HCT116 (cell line): ENCODE measurements at regions not wholly inside any gene's neighbourhood (a gene's known extent, or its start where the extent isn't known, plus 50 kb on each side); places are given as distances from the start of the nearest gene placed in this dataset.
A peak's percentile ranks its signal among the peaks of the same experiment; 100 is the strongest.

Source experiments
- ATAC-seq: fragments of 200-7000 bp; cut with Tn5 transposase; 2 replicates; pipeline ENCODE4 v1.9.1; 2020; ENCODE audit warnings: mild to moderate bottlenecking, moderate library complexity
- BruUV-seq: library from RNA; stranded (reverse); fragments of 400-500 nt; replicated peaks from 2 replicates; lab custom pipeline; 2021; lab: Mats Ljungman, UMichigan
- CTCF ChIA-PET: fragments of 300-600 bp; sonication (Branson Sonifier 250); formaldehyde crosslinking; loops from one replicate; lab custom pipeline; 2021; ENCODE audit warnings: antibody characterized with exemption; lab: Charles Lee
- POLR2A ChIA-PET: fragments of 300-600, 350-600 bp; sonication (Branson Sonifier 250); formaldehyde crosslinking; loops from one replicate; lab custom pipeline; 2021; ENCODE audit warnings: antibody characterized with exemption; lab: Charles Lee
- RAD21 ChIA-PET, 2 experiments: fragments of 300-600 bp; sonication (Branson Sonifier 250); formaldehyde crosslinking; loops; one replicate each; lab custom pipeline; 2023; ENCODE audit warnings: low total read pairs in 2 of 2; ENCODE audit not compliant: uncharacterized antibody in 2 of 2, unreplicated experiment in 2 of 2, low non-redundant PET in 1 of 2; lab: Charles Lee
- DNase-seq: peaks from one replicate; pipeline ENCODE4 v3.0.0-alpha.2; 2010; ENCODE audit warnings: low read depth, low spot score
- H2AFZ ChIP-seq: fragments of 200-600 bp; shearing (Covaris generic), sonication (generic); 2 replicates; pipeline ENCODE4 v1.6.1; 2017; ENCODE audit warnings: low read depth, mixed run types, mixed read lengths, antibody characterized with exemption, low read length; ENCODE audit not compliant: poor library complexity, severe bottlenecking
- H3K27ac ChIP-seq: 2 replicates; pipeline ENCODE4 v1.5.1; 2012; ENCODE audit warnings: low read depth, low read length
- H3K27me3 ChIP-seq: fragments of 200-600 bp; sonication (generic); 2 replicates; pipeline ENCODE4 v1.6.1; 2016; ENCODE audit warnings: mixed run types, low read length, mixed read lengths; ENCODE audit not compliant: insufficient read depth
- H3K36me3 ChIP-seq, 2 experiments: fragments of 200-500 bp in 1 of 2; fragments of 200-600 bp in 1 of 2; sonication (Bioruptor generic) in 1 of 2; sonication (generic) in 1 of 2; 2 replicates each; pipeline versions ENCODE4 v1.5.1 to v1.6.1; 2014 to 2016; ENCODE audit warnings: low read length in 2 of 2, inconsistent platforms in 1 of 2, mixed read lengths in 1 of 2, mixed run types in 1 of 2; ENCODE audit not compliant: insufficient read depth in 2 of 2, control insufficient read depth in 1 of 2
- H3K4me1 ChIP-seq, 2 experiments: fragments of 200-600 bp in 1 of 2; sonication (generic) in 1 of 2; 2 replicates each; pipeline versions ENCODE4 v1.5.1 to v1.6.1; 2012 to 2017; ENCODE audit warnings: low read length in 2 of 2, inconsistent platforms in 1 of 2, mild to moderate bottlenecking in 1 of 2, mixed read lengths in 1 of 2, mixed run types in 1 of 2, moderate library complexity in 1 of 2; ENCODE audit not compliant: insufficient read depth in 2 of 2, control insufficient read depth in 1 of 2
- H3K4me2 ChIP-seq: fragments of 200-600 bp; sonication (generic); 2 replicates; pipeline ENCODE4 v1.6.1; 2017; ENCODE audit warnings: mixed run types, low read length, mixed read lengths
- H3K4me3 ChIP-seq, 2 experiments: fragments of 200-600 bp in 1 of 2; sonication (generic) in 1 of 2; replicated peaks in 1 of 2; 2 replicates each; pipeline ENCODE4 v1.5.1; 2011 to 2016; ENCODE audit warnings: low read length in 2 of 2, control low read depth in 1 of 2, low read depth in 1 of 2, mild to moderate bottlenecking in 1 of 2, mixed read lengths in 1 of 2, mixed run types in 1 of 2
- H3K79me2 ChIP-seq: fragments of 200-600 bp; sonication (generic); 2 replicates; pipeline ENCODE4 v1.6.1; 2017; ENCODE audit warnings: mild to moderate bottlenecking, mixed run types, low read length, moderate library complexity, mixed read lengths; ENCODE audit not compliant: insufficient read depth
- H3K9ac ChIP-seq: fragments of 200-600 bp; sonication (generic); 2 replicates; pipeline ENCODE4 v1.6.1; 2016; ENCODE audit warnings: low read length, mixed read lengths
- H3K9me2 ChIP-seq: fragments of 200-600 bp; sonication (generic), shearing (Covaris generic); 2 replicates; pipeline ENCODE4 v1.6.1; 2017; ENCODE audit warnings: mixed run types, mild to moderate bottlenecking, moderate library complexity; ENCODE audit not compliant: insufficient read depth
- H3K9me3 ChIP-seq, 2 experiments: fragments of 200-500 bp in 1 of 2; fragments of 200-600 bp in 1 of 2; sonication (Bioruptor generic) in 1 of 2; sonication (generic) in 1 of 2; 2 replicates each; pipeline ENCODE4 v1.6.1; 2014 to 2017; ENCODE audit warnings: low read length in 2 of 2, mixed read lengths in 2 of 2, inconsistent platforms in 1 of 2, low read depth in 1 of 2, mild to moderate bottlenecking in 1 of 2, mixed run types in 1 of 2, moderate library complexity in 1 of 2; ENCODE audit not compliant: control insufficient read depth in 1 of 2, insufficient read depth in 1 of 2
- H4K20me1 ChIP-seq: fragments of 200-600 bp; sonication (generic), shearing (Covaris generic); 2 replicates; pipeline ENCODE4 v1.6.1; 2017; ENCODE audit warnings: mixed run types, mild to moderate bottlenecking, moderate library complexity; ENCODE audit not compliant: insufficient read depth
- CBX3 ChIP-seq: IDR thresholded peaks from 2 replicates; pipeline ENCODE4 v1.6.1; 2012; ENCODE audit warnings: low read depth
- CTCF ChIP-seq, 3 experiments: fragments of 200-600 bp in 1 of 3; sonication (generic) in 1 of 3; IDR thresholded peaks in 2 of 3; conservative IDR thresholded peaks in 1 of 3; 2 replicates each; pipeline ENCODE4 v1.5.1; 2012 to 2017; ENCODE audit warnings: low read depth in 2 of 3, low read length in 2 of 3, antibody characterized with exemption in 1 of 3, borderline replicate concordance in 1 of 3, control low read depth in 1 of 3, mild to moderate bottlenecking in 1 of 3, mixed read lengths in 1 of 3, mixed run types in 1 of 3, moderate library complexity in 1 of 3; ENCODE audit not compliant: insufficient read depth in 1 of 3
- EGR1 ChIP-seq: IDR thresholded peaks from 2 replicates; pipeline ENCODE4 v1.6.1; 2012; ENCODE audit warnings: low read depth
- ELF1 ChIP-seq: IDR thresholded peaks from 2 replicates; pipeline ENCODE4 v1.6.1; 2012; ENCODE audit warnings: low read depth, borderline replicate concordance
- FOSL1 ChIP-seq: IDR thresholded peaks from 2 replicates; pipeline ENCODE4 v1.6.1; 2012; ENCODE audit warnings: low read depth
- MAX ChIP-seq: IDR thresholded peaks from 2 replicates; pipeline ENCODE4 v1.6.1; 2012
- POLR2A ChIP-seq: IDR thresholded peaks from 2 replicates; pipeline ENCODE4 v1.7.0; 2011; ENCODE audit warnings: borderline replicate concordance; ENCODE audit not compliant: insufficient read depth, insufficient read length; ENCODE audit errors: extremely low read depth
- POLR2AphosphoS5 ChIP-seq: IDR thresholded peaks from 2 replicates; pipeline ENCODE4 v1.6.1; 2011; ENCODE audit warnings: mild to moderate bottlenecking, low read depth, low read length, moderate library complexity
- RAD21 ChIP-seq: IDR thresholded peaks from 2 replicates; pipeline ENCODE4 v1.6.1; 2012; ENCODE audit warnings: low read depth, mild to moderate bottlenecking
- SIN3A ChIP-seq: IDR thresholded peaks from 2 replicates; pipeline ENCODE4 v1.6.1; 2012; ENCODE audit warnings: low read depth
- SP1 ChIP-seq: IDR thresholded peaks from 2 replicates; pipeline ENCODE4 v1.6.1; 2012; ENCODE audit warnings: low read depth
- YY1 ChIP-seq: IDR thresholded peaks from 2 replicates; pipeline ENCODE4 v1.6.1; 2011; ENCODE audit warnings: low read length, low read depth, moderate library complexity, mild to moderate bottlenecking; ENCODE audit not compliant: insufficient replicate concordance; ENCODE audit errors: extremely low read depth
- ZFX ChIP-seq: fragments of 450-650 bp; IDR thresholded peaks from 2 replicates; pipeline ENCODE4 v1.6.1; 2017
- intact Hi-C: fragments of 100-400 bp; cut with micrococcal nuclease; formaldehyde crosslinking; loops from 2 replicates; pipeline ENCODE4 v1.10.0; 2022
- TF ChIP-seq, protein P1 (sequence below): IDR thresholded peaks from 2 replicates; pipeline ENCODE4 v1.6.1; 2011; ENCODE audit warnings: mild to moderate bottlenecking, low read length, moderate library complexity; ENCODE audit not compliant: insufficient replicate concordance; ENCODE audit errors: extremely low read depth
- TF ChIP-seq, protein P2 (sequence below): IDR thresholded peaks from 2 replicates; pipeline ENCODE4 v1.6.1; 2012

DNA sequence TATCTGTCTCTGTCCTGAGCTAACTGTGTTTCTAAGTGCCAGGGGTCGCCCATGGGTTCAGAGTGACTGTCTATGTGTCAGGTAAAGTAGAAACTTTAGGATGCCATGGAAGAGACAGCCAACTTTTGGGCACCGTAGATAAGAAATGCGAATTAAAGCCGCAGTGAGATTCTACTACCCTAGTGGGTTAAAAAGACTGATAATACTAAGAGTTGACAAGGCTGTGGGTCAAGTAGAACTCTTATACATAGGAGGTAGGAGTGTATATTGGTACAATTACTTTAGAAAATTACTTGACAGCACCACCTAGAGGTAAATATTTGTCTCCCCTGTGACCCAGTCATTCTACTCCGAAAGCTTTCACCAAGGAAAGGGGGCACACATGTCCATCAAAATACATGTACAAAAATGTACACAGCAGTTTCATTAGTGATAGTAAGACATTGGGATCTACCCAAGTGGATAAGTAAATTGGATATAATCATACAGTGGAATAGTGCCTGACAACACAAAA is 371.3 kb downstream of the SLC4A3 start:
- Histone ChIP-seq H3K9me2 (no peaks in the 10 kb centered on the region), H3K27ac (no peak overlapping the region), H3K79me2 (no peaks in the 10 kb centered on the region), H3K4me3 (no peak overlapping the region), H4K20me1 (no peaks in the 10 kb centered on the region), H3K27me3 (no peaks in the 10 kb centered on the region), H3K4me2 (no peak overlapping the region), H3K9ac (no peak overlapping the region), H3K4me1 (peaks cover 13 to 20% of the 10 kb centered on the region in 2 experiments), H3K9me3 (no peaks in the 10 kb centered on the region), H2AFZ (no peak overlapping the region), H3K36me3 (peaks cover 0 to 2% of the 10 kb centered on the region in 2 experiments; a peak in 1 of 4 replicates)
- intact Hi-C loops, result loop anchor here (5.0 kb wide), 1 partner anchor 1574 kb away; the partner anchor contains the start of gene EPHA4
- ATAC-seq (peak; percentile 37; the same call in 1 of the 2 replicates), DNase-seq (no peak)
- RAD21 ChIA-PET, result no interaction called here
- POLR2A ChIA-PET, result no interaction called here
- no TSS peak for BruUV-seq
- peak; percentile 50; the same call in 1 of the 2 replicates for TF ChIP-seq RAD21
- no peak for TF ChIP-seq ELF1
- TF ChIP-seq CTCF (IDR thresholded peaks at IDR 0.05 in 2 of 3, conservative IDR thresholded peaks at IDR 0.05 in 1 of 3; ENCODE audit: borderline replicate concordance in 1 of 3, insufficient read depth in 1 of 3, low read depth in 2 of 3, low read length in 2 of 3), result peak; percentile 30 to 63 (median 34); a peak in 5 of 6 replicates
- CTCF ChIA-PET, result interaction anchor here (0.8 kb wide), 1 partner anchor 261 kb away, joined by 3 read pairs; no protein-coding TSS in a partner anchor

- H3K9me2 ChIP-seq, result no peaks in the 10 kb centered on the region
- ChIA-PET POLR2A (no interaction called here), RAD21 (interaction anchor here in 1 of 2 experiments (0.6 kb wide), 1 partner anchor 23 kb away, joined by 3 read pairs; no protein-coding TSS in a partner anchor), CTCF (no interaction called here)
- H3K79me2 ChIP-seq, result no peaks in the 10 kb centered on the region
- no TSS peak for BruUV-seq
- H3K27me3 ChIP-seq, result no peaks in the 10 kb centered on the region
- intact Hi-C loops, result loop anchor here (10.0 kb wide), 1 partner anchor 265 kb away; no protein-coding TSS in a partner anchor
- ATAC-seq (no peak), DNase-seq (no peak)
- no peak overlapping the region for H3K4me3 ChIP-seq
- H3K27ac ChIP-seq, result no peak overlapping the region
- no peaks in the 10 kb centered on the region for H4K20me1 ChIP-seq
- TF ChIP-seq, protein P1, sequence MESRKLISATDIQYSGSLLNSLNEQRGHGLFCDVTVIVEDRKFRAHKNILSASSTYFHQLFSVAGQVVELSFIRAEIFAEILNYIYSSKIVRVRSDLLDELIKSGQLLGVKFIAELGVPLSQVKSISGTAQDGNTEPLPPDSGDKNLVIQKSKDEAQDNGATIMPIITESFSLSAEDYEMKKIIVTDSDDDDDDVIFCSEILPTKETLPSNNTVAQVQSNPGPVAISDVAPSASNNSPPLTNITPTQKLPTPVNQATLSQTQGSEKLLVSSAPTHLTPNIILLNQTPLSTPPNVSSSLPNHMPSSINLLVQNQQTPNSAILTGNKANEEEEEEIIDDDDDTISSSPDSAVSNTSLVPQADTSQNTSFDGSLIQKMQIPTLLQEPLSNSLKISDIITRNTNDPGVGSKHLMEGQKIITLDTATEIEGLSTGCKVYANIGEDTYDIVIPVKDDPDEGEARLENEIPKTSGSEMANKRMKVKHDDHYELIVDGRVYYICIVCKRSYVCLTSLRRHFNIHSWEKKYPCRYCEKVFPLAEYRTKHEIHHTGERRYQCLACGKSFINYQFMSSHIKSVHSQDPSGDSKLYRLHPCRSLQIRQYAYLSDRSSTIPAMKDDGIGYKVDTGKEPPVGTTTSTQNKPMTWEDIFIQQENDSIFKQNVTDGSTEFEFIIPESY, result no peak
- TF ChIP-seq RAD21 (no peak), ELF1 (no peak), POLR2A (no peak), YY1 (no peak), POLR2AphosphoS5 (no peak), MAX (no peak), ZFX (no peak), SP1 (no peak), SIN3A (no peak), FOSL1 (no peak), EGR1 (no peak), CBX3 (no peak)
- TF ChIP-seq, protein P2, sequence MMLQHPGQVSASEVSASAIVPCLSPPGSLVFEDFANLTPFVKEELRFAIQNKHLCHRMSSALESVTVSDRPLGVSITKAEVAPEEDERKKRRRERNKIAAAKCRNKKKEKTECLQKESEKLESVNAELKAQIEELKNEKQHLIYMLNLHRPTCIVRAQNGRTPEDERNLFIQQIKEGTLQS, result no peak
- H3K4me1 ChIP-seq, result peaks cover 13 to 20% of the 10 kb centered on the region in 2 experiments
- no peak overlapping the region for H3K4me2 ChIP-seq
- H3K9me3 ChIP-seq, result no peaks in the 10 kb centered on the region
- H3K36me3 ChIP-seq, result peaks cover 0 to 2% of the 10 kb centered on the region in 2 experiments; a peak in 1 of 4 replicates
- no peak overlapping the region for H2AFZ ChIP-seq
- no peak overlapping the region for H3K9ac ChIP-seq
Observed at GRCh38 chr2:220000080-220000479, 372.6 kb downstream of the SLC4A3 start.
